GM10266 (cell line): ENCODE measurements at regions not wholly inside any gene's neighbourhood (a gene's known extent, or its start where the extent isn't known, plus 50 kb on each side); places are given as distances from the start of the nearest gene placed in this dataset.
"Not testable (repeated sequence)": the region's sequence is repeated elsewhere in the genome, so short reads cannot be mapped to it uniquely, and the experiment has no call there.

ENCODE experiments used
- DNase-seq: peaks from one replicate; pipeline ENCODE4 v3.0.0; 2012; ENCODE audit errors: extremely low spot score
- CTCF ChIP-seq: IDR thresholded peaks from 2 replicates; pipeline ENCODE4 v1.5.1; 2012; ENCODE audit warnings: mild to moderate bottlenecking, low read depth; ENCODE audit not compliant: control insufficient read depth, insufficient read depth; ENCODE audit errors: missing control alignments

- peak; percentile 65 for DNase-seq
- peak; percentile 58 for TF ChIP-seq CTCF
Measured at GRCh38 chr10:80855348-80855971, 317.8 kb downstream of the SH2D4B start.

GRCh38 chr10:80856186-80856585 lies 318.5 kb downstream of the SH2D4B start:
- TF ChIP-seq CTCF = no peak
- DNase-seq = no peak

GRCh38 chr10:80859279-80859678 lies 321.6 kb downstream of the SH2D4B start:
- DNase-seq = not testable (repeated sequence)

GRCh38 chr10:80860719-80861118 lies 323.0 kb downstream of the SH2D4B start:
- no peak for TF ChIP-seq CTCF

GRCh38 chr10:80861882-80862281 lies 324.2 kb downstream of the SH2D4B start:
- DNase-seq = no peak
- no peak for TF ChIP-seq CTCF

More at GRCh38 chr10:80860719-80861118, 323.0 kb downstream of the SH2D4B start:
- no peak for DNase-seq

GRCh38 chr10:80870282-80870681 lies 332.6 kb downstream of the SH2D4B start:
- DNase-seq = no peak
- no peak for TF ChIP-seq CTCF

GRCh38 chr10:80871083-80871482 lies 333.4 kb downstream of the SH2D4B start:
- no peak for TF ChIP-seq CTCF
- no peak for DNase-seq

- DNase-seq = no peak
- TF ChIP-seq CTCF = no peak
Measured at GRCh38 chr10:80878330-80878729, 340.6 kb downstream of the SH2D4B start.
